Uterus (tissue), 3 donors: ENCODE measurements at regions not wholly inside any gene's neighbourhood (a gene's known extent, or its start where the extent isn't known, plus 50 kb on each side); places are given as distances from the start of the nearest gene placed in this dataset.
"Not testable (repeated sequence)": the region's sequence is repeated elsewhere in the genome, so short reads cannot be mapped to it uniquely, and the experiment has no call there.

ENCODE experiments used
- DNase-seq, 2 donors: peaks; one replicate each; pipeline ENCODE4 v3.0.0-alpha.2; 2019 to 2020
- H3K27ac ChIP-seq, 2 donors: fragments of 200-600 bp; sonication (generic); 1 replicate in 1 of 2; 2 replicates in 1 of 2; pipeline ENCODE4 v1.5.1; 2016 to 2018
- H3K27me3 ChIP-seq, 2 donors: fragments of 200-600 bp; sonication (generic); one replicate each; pipeline ENCODE4 v1.5.1; 2018 to 2019; ENCODE audit warnings: control low read depth in 1 of 2
- H3K36me3 ChIP-seq, 2 donors: fragments of 200-600 bp; sonication (generic); one replicate each; pipeline ENCODE4 v1.5.1; 2019; ENCODE audit warnings: control low read depth in 1 of 2
- H3K4me1 ChIP-seq, 2 donors: fragments of 200-600 bp; sonication (generic); one replicate each; pipeline ENCODE4 v1.5.1; 2018 to 2019; ENCODE audit warnings: control low read depth in 1 of 2
- H3K4me3 ChIP-seq, 2 donors: fragments of 200-600 bp; sonication (generic); 1 replicate in 1 of 2; 2 replicates in 1 of 2; pipeline ENCODE4 v1.5.1; 2018 to 2019; ENCODE audit warnings: mild to moderate bottlenecking in 1 of 2
- H3K9me3 ChIP-seq, 2 donors: fragments of 200-600 bp; sonication (generic); one replicate each; pipeline ENCODE4 v1.5.1; 2019; ENCODE audit warnings: control low read depth in 1 of 2
- CTCF ChIP-seq, 4 experiments: fragments of 200-600 bp in 2 of 4; fragments of 450-650 bp in 2 of 4; sonication (generic) in 2 of 4; IDR thresholded peaks; one replicate each; pipeline ENCODE4 v1.5.1; 2016 to 2019; ENCODE audit warnings: antibody characterized with exemption in 4 of 4, mild to moderate bottlenecking in 2 of 4, moderate library complexity in 1 of 4
- POLR2A ChIP-seq, 2 donors: fragments of 450-650 bp; IDR thresholded peaks; one replicate each; pipeline ENCODE4 v1.6.1; 2016; ENCODE audit warnings: antibody characterized with exemption in 2 of 2, mild to moderate bottlenecking in 1 of 2, moderate library complexity in 1 of 2
- intact Hi-C: fragments of 100-400 bp; cut with DNase I; formaldehyde crosslinking; loops from one replicate; pipeline ENCODE4 v1.15.1; 2023; ENCODE audit warnings: low total_unique reads
- donor health status: DM: yes; HTN: yes; CAD: no.

GRCh38 chr20:19047951-19048296 lies 164.5 kb upstream of the SLC24A3 start:
- Histone ChIP-seq H3K4me3 (no peak overlapping the region), H3K27me3 (no peaks in the 10 kb centered on the region), H3K36me3 (no peaks in the 10 kb centered on the region), H3K9me3 (no peaks in the 10 kb centered on the region), H3K27ac (no peak overlapping the region), H3K4me1 (peaks cover 0 to 13% of the 10 kb centered on the region in 2 donors)
- intact Hi-C loops: no loop called here
- DNase-seq: no peak
- TF ChIP-seq POLR2A (IDR thresholded peaks at IDR 0.05): no peak
- TF ChIP-seq CTCF (IDR thresholded peaks at IDR 0.05): no peak

- DNase-seq: no peak
- TF ChIP-seq POLR2A (IDR thresholded peaks at IDR 0.05) (no peak), CTCF (IDR thresholded peaks at IDR 0.05) (no peak)
- Histone ChIP-seq H3K9me3 (no peaks in the 10 kb centered on the region), H3K36me3 (no peaks in the 10 kb centered on the region), H3K27me3 (no peaks in the 10 kb centered on the region), H3K4me1 (peaks cover 0 to 13% of the 10 kb centered on the region in 2 donors), H3K4me3 (no peak overlapping the region), H3K27ac (peak overlapping the region; percentile 42 to 51)
- intact Hi-C loops: no loop called here
Measured at GRCh38 chr20:19048995-19049501, 163.4 kb upstream of the SLC24A3 start.

- H3K9me3 ChIP-seq: no peaks in the 10 kb centered on the region
- no peak for DNase-seq
- peak overlapping the region; percentile 42 to 51 for H3K27ac ChIP-seq
- H3K4me3 ChIP-seq: no peak overlapping the region
- intact Hi-C loops: no loop called here
- H3K27me3 ChIP-seq: no peaks in the 10 kb centered on the region
- no peaks in the 10 kb centered on the region for H3K36me3 ChIP-seq
- peaks cover 0 to 13% of the 10 kb centered on the region in 2 donors for H3K4me1 ChIP-seq
- no peak for TF ChIP-seq POLR2A (IDR thresholded peaks at IDR 0.05)
- TF ChIP-seq CTCF (IDR thresholded peaks at IDR 0.05): no peak
Measured at GRCh38 chr20:19049514-19049913, 162.9 kb upstream of the SLC24A3 start.

GRCh38 chr20:19056909-19057308 lies 155.5 kb upstream of the SLC24A3 start:
- DNase-seq: no peak
- intact Hi-C loops: no loop called here
- peaks cover 0 to 5% of the 10 kb centered on the region in 2 donors for H3K9me3 ChIP-seq
- no peaks in the 10 kb centered on the region for H3K4me1 ChIP-seq
- no peak overlapping the region for H3K4me3 ChIP-seq
- no peaks in the 10 kb centered on the region for H3K27me3 ChIP-seq
- TF ChIP-seq POLR2A (IDR thresholded peaks at IDR 0.05) (no peak), CTCF (IDR thresholded peaks at IDR 0.05) (no peak)
- H3K36me3 ChIP-seq: no peaks in the 10 kb centered on the region
- H3K27ac ChIP-seq: no peak overlapping the region

GRCh38 chr20:19064788-19065187 lies 147.7 kb upstream of the SLC24A3 start:
- intact Hi-C loops, H3K9me3 ChIP-seq, H3K4me3 ChIP-seq, H3K36me3 ChIP-seq, DNase-seq, H3K27ac ChIP-seq, H3K4me1 ChIP-seq, H3K27me3 ChIP-seq: not testable (repeated sequence)

- H3K27ac ChIP-seq: no peak overlapping the region
- H3K9me3 ChIP-seq: peaks cover 0 to 3% of the 10 kb centered on the region in 2 donors
- no peak overlapping the region for H3K4me3 ChIP-seq
- no peaks in the 10 kb centered on the region for H3K4me1 ChIP-seq
- H3K36me3 ChIP-seq: no peaks in the 10 kb centered on the region
- DNase-seq: no peak
- no peak for TF ChIP-seq CTCF (IDR thresholded peaks at IDR 0.05)
- no peak for TF ChIP-seq POLR2A (IDR thresholded peaks at IDR 0.05)
- H3K27me3 ChIP-seq: no peaks in the 10 kb centered on the region
- intact Hi-C loops: no loop called here
Measured at GRCh38 chr20:19067986-19068385, 144.5 kb upstream of the SLC24A3 start.
